Suprapubic skin (tissue), 4 donors: ENCODE measurements at regions not wholly inside any gene's neighbourhood (a gene's known extent, or its start where the extent isn't known, plus 50 kb on each side); places are given as distances from the start of the nearest gene placed in this dataset.

ENCODE experiments used
- DNase-seq, 2 donors: peaks; one replicate each; pipeline ENCODE4 v3.0.0-alpha.2; 2019; ENCODE audit warnings: low spot score in 2 of 2
- H3K27ac ChIP-seq: fragments of 200-600 bp; sonication (generic); one replicate; pipeline ENCODE4 v1.5.1; 2019
- H3K27me3 ChIP-seq: fragments of 200-600 bp; sonication (generic); one replicate; pipeline ENCODE4 v1.5.1; 2019
- H3K36me3 ChIP-seq: fragments of 200-600 bp; sonication (generic); one replicate; pipeline ENCODE4 v1.5.1; 2019
- H3K4me1 ChIP-seq: fragments of 200-600 bp; sonication (generic); one replicate; pipeline ENCODE4 v1.5.1; 2019
- H3K4me3 ChIP-seq: fragments of 200-600 bp; sonication (generic); one replicate; pipeline ENCODE4 v1.5.1; 2019; ENCODE audit warnings: mild to moderate bottlenecking
- H3K9me3 ChIP-seq: fragments of 200-600 bp; sonication (generic); one replicate; pipeline ENCODE4 v1.5.1; 2019
- CTCF ChIP-seq, 2 donors: fragments of 200-600 bp in 1 of 2; fragments of 450-650 bp in 1 of 2; sonication (generic) in 1 of 2; IDR thresholded peaks; one replicate each; pipeline ENCODE4 v1.5.1; 2016 to 2019; ENCODE audit warnings: antibody characterized with exemption in 2 of 2, mild to moderate bottlenecking in 1 of 2, moderate library complexity in 1 of 2
- EP300 ChIP-seq: sonication (generic); formaldehyde crosslinking; IDR thresholded peaks from one replicate; pipeline ENCODE4 v1.6.1; 2017; ENCODE audit warnings: antibody characterized with exemption
- POLR2A ChIP-seq, 2 donors: fragments of 450-650 bp; IDR thresholded peaks; one replicate each; pipeline ENCODE4 v1.6.1; 2017; ENCODE audit warnings: antibody characterized with exemption in 2 of 2, mild to moderate bottlenecking in 2 of 2, moderate library complexity in 2 of 2
- POLR2AphosphoS5 ChIP-seq, 3 donors: sonication (generic); formaldehyde crosslinking; IDR thresholded peaks; one replicate each; pipeline ENCODE4 v1.6.1; 2017; ENCODE audit warnings: antibody characterized with exemption in 3 of 3
- WGBS: methylation state at CpG from one replicate; pipeline ENCODE4 v1.1.5; 2018; 5-methylcytosine and 5-hydroxymethylcytosine counted together

GRCh38 chr2:122532481-122532880 lies 777.0 kb downstream of the TSN start:
- no peaks in the 10 kb centered on the region for H3K4me1 ChIP-seq
- no peak overlapping the region for H3K27ac ChIP-seq
- DNase-seq: no peak
- H3K36me3 ChIP-seq: no peaks in the 10 kb centered on the region
- no peak for TF ChIP-seq EP300
- no peaks in the 10 kb centered on the region for H3K9me3 ChIP-seq
- no peak overlapping the region for H3K4me3 ChIP-seq
- no peaks in the 10 kb centered on the region for H3K27me3 ChIP-seq
- 57% methylated on average over 5 of the region's 5 CpGs for WGBS

GRCh38 chr2:122535960-122536505 lies 780.6 kb downstream of the TSN start:
- H3K36me3 ChIP-seq: no peaks in the 10 kb centered on the region
- 88% methylated on average over 5 of the region's 5 CpGs for WGBS

GRCh38 chr2:122539311-122539710 lies 783.9 kb downstream of the TSN start:
- Histone ChIP-seq H3K27me3 (no peaks in the 10 kb centered on the region), H3K36me3 (no peaks in the 10 kb centered on the region), H3K4me1 (no peaks in the 10 kb centered on the region), H3K27ac (no peak overlapping the region), H3K9me3 (no peaks in the 10 kb centered on the region), H3K4me3 (no peak overlapping the region)
- TF ChIP-seq EP300: no peak
- no peak for TF ChIP-seq CTCF (IDR thresholded peaks at IDR 0.05)
- TF ChIP-seq POLR2AphosphoS5 (IDR thresholded peaks at IDR 0.05): no peak
- TF ChIP-seq POLR2A (IDR thresholded peaks at IDR 0.05): no peak
- no peak for DNase-seq
- 90% methylated on average over 3 of the region's 3 CpGs for WGBS

More at GRCh38 chr2:122535960-122536505, 780.6 kb downstream of the TSN start:
- H3K27me3 ChIP-seq: no peaks in the 10 kb centered on the region
- no peak overlapping the region for H3K4me3 ChIP-seq
- H3K4me1 ChIP-seq: no peaks in the 10 kb centered on the region
- DNase-seq: no peak
- H3K27ac ChIP-seq: no peak overlapping the region
- no peaks in the 10 kb centered on the region for H3K9me3 ChIP-seq
- TF ChIP-seq EP300: no peak
- no peak for TF ChIP-seq POLR2A (IDR thresholded peaks at IDR 0.05)
- TF ChIP-seq POLR2AphosphoS5 (IDR thresholded peaks at IDR 0.05): no peak
- no peak for TF ChIP-seq CTCF (IDR thresholded peaks at IDR 0.05)

GRCh38 chr2:122539920-122540319 lies 784.5 kb downstream of the TSN start:
- 89% methylated on average over 3 of the region's 3 CpGs for WGBS

GRCh38 chr2:122542236-122542635 lies 786.8 kb downstream of the TSN start:
- 78% methylated on average over 6 of the region's 6 CpGs for WGBS
- H3K27ac ChIP-seq: no peak overlapping the region
- no peak for TF ChIP-seq EP300
- TF ChIP-seq POLR2AphosphoS5 (IDR thresholded peaks at IDR 0.05): no peak
- no peak for TF ChIP-seq CTCF (IDR thresholded peaks at IDR 0.05)
- TF ChIP-seq POLR2A (IDR thresholded peaks at IDR 0.05): no peak

More at GRCh38 chr2:122539920-122540319, 784.5 kb downstream of the TSN start:
- DNase-seq: no peak
- no peaks in the 10 kb centered on the region for H3K36me3 ChIP-seq
- no peaks in the 10 kb centered on the region for H3K27me3 ChIP-seq
- TF ChIP-seq POLR2AphosphoS5 (IDR thresholded peaks at IDR 0.05): no peak
- no peak for TF ChIP-seq POLR2A (IDR thresholded peaks at IDR 0.05)
- TF ChIP-seq EP300: no peak
- no peak overlapping the region for H3K4me3 ChIP-seq
- no peak overlapping the region for H3K27ac ChIP-seq
- H3K9me3 ChIP-seq: no peaks in the 10 kb centered on the region
- no peaks in the 10 kb centered on the region for H3K4me1 ChIP-seq

GRCh38 chr2:122542646-122543045 lies 787.2 kb downstream of the TSN start:
- Histone ChIP-seq H3K4me3 (no peak overlapping the region), H3K36me3 (no peaks in the 10 kb centered on the region), H3K27ac (no peak overlapping the region), H3K9me3 (no peaks in the 10 kb centered on the region), H3K27me3 (no peaks in the 10 kb centered on the region), H3K4me1 (no peaks in the 10 kb centered on the region)
- 77% methylated on average over 2 of the region's 2 CpGs for WGBS
- TF ChIP-seq EP300 (no peak), POLR2A (IDR thresholded peaks at IDR 0.05) (no peak), CTCF (IDR thresholded peaks at IDR 0.05) (no peak), POLR2AphosphoS5 (IDR thresholded peaks at IDR 0.05) (no peak)
- no peak for DNase-seq

More at GRCh38 chr2:122542236-122542635, 786.8 kb downstream of the TSN start:
- Histone ChIP-seq H3K9me3 (no peaks in the 10 kb centered on the region), H3K36me3 (no peaks in the 10 kb centered on the region), H3K4me3 (no peak overlapping the region), H3K27me3 (no peaks in the 10 kb centered on the region), H3K4me1 (no peaks in the 10 kb centered on the region)
- DNase-seq: no peak
